Activated CD4-positive, alpha-beta T cell treated with anti-CD3 and anti-CD28 coated beads, Interleukin-10, Interleukin-2, amounts not matched to agents 100 ng/mL and 50 ng/mL, durations not matched to agents 16 hours and 8 hours (primary cell): ENCODE measurements at regions not wholly inside any gene's neighbourhood (a gene's known extent, or its start where the extent isn't known, plus 50 kb on each side); places are given as distances from the start of the nearest gene placed in this dataset.
"Not testable (repeated sequence)": the region's sequence is repeated elsewhere in the genome, so short reads cannot be mapped to it uniquely, and the experiment has no call there.

ENCODE experiments used
- DNase-seq: peaks from one replicate; pipeline ENCODE4 v3.0.0-alpha.2; 2020

DNA sequence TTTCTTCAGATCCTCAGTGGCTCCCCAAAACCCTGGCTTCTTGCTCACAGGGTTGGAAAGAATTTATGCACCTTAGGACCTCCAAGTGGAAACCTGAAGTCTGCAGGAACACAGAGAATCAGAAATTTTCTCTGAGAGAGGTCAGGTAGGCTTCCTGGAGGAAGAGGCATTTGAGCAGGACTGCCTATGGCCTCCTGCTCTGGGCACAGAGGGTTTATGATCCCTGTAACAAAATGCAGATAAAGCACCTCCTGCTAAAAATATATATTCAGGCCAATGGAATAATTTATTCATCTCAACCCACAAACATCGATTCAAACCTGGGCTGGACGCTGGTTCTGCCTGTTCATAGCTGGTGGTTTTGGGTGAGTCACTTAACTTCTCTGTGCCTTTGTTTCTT is 68.1 kb upstream of the FGF3 start:
- no peak for DNase-seq

DNA sequence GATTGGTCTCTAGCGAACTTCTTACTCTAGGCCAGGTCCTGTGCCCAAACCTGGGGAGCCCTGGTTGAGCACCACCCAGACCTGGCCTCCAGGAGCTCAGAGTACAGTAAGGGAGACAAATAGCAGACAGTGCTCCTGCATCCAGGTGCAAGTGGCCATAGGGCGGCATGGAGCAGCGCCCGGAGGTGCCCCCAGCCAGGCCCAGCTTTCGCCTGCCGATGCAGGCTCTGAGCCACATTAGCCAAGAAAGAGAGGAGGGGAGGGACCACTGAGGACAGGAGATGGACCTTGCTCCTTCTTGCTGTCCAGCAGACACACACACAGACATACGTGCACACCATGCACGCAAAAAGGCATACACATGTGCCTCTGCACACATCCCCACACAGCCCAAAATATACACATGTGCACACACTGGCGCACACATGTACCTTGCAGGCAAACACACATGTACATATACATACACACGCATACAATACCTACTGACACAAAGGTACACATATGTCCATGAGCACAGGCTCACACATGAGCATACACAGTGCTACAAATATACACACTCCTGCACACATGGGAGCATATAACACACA is 68.7 kb upstream of the FGF3 start:
- DNase-seq = no peak

DNA sequence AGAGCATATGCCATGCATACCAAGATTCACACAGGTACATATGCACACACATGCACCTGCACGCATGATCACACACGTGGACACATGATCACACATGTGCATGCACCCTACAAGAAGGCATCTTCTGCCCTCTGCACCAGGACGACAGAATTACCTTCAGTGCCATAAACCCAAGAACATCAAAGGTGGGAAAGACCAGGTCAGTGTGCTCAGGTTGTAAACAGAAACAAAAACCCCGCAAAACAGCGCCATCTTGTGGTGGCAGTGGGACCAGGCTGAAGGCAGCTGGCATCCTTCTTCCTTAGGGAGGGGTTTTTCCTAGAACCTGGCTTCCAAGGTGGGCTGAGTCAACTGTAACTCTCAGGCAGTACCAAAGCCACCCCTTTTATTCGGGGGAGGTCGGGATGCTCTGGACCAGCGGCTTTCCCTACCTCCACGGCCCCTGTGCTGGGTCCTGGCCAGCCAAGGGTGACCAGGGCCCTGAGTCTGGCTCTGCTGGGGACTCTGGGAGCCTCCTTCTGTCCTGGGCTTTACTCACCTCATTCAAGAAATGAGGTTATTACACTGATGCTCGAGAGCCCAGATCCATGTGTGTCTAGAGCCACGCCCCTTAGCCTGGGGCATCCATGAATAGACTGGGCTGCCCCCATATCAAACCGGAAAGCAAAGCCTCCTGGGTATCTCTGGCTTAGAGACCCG is 69.4 kb upstream of the FGF3 start:
- DNase-seq = peak; percentile 65

DNA sequence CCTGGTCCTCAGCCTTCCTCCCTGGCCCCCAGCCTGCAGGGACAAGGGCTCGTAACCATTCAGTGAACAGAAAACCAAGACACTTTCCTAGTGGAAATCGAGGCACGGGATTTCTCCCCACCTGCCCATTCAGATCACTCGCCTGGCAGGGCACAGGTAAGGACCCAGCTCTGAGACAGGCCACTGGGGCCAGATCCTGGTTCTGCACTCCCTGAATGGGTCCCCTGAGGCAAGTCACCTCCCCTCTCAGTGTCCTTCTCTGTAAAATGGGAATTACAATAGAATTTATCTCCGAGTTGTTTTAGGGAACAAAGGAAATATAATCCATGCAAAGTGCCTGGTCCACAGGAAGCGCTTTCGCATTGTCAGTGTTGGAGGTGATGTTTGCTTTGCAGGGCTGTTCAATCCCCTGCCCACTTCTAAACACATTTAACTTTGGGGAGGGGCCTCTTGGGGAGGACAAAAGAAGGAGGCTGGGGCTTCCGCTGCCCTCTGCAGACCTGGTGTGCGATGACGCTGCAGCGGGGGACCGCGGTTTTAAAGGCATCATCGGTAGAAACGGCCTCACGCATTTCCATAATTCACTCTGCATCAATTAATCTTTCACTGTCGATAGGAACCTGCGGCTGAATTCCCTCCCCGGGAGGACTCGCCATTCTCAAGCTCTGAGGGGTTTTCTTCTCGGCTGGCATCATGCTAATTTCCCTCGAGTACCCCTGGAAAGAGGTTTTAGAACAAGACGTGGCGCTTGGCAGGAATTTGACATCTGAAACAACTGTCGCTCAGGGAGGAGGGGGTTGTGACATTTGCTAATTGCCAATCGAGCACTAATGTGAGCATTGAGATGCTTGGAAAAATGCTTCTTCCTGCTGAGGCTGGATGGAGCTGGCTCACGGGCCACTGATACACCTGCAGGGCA is 70.4 kb upstream of the FGF3 start:
- no peak for DNase-seq

DNA sequence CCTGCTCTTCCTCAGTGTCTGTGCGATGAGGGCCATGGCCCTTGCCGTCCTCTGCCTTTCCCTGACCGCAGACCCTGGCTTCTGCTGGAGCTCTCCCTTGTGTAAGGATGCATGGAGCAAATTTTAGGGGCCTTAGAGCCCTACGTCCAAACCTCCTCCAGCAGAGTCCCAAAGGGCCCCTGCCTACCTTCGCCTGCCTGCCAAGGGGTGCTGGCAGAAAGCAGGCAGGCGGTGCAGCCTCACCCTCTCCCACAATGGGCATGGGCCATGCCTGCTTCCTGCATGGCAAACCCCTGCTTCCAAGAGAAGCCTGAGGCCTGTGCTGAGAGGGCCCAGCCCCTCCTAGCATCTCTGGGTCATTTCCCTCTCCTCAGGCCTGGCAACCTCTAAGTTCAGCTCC is 71.3 kb upstream of the FGF3 start:
- DNase-seq = no peak

DNA sequence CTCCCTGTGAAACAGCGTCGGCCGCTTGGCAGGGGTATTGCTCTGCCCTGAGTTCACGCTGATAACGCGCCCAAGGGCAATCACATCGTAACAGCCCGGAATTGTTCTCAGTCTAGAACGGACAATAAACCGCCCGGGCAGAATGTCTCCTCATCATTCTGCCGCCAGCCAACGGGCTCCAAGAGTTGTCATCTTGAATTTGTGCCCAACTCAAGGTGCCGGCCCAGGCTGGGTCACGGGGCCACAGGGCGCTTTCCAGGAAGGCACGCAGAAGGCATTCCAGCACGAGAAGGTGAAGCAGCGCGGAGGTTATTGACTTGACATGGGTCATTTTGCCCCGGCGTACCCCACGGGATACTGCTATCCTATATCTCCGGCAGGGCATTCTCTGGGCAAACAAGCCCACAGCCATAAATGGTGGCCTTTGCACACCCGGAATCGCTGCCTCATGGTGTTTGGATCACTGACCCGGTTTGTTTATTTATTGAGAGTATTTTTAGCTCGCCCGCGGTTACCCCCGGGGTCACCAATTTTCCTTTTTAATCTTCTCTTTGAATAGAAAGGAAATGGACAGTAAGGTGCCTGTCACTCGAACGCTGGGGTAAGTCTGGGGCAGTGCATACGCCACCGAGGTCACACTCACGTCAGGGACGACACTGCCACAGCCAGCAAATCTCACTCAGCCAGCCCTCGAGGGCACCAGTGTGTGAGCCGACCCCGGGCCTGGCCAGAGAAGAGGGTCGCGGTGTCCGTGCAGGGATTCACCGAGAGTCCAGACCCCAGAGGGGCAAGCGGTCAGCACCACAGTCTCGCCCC is 72.4 kb upstream of the FGF3 start:
- DNase-seq = no peak

DNA sequence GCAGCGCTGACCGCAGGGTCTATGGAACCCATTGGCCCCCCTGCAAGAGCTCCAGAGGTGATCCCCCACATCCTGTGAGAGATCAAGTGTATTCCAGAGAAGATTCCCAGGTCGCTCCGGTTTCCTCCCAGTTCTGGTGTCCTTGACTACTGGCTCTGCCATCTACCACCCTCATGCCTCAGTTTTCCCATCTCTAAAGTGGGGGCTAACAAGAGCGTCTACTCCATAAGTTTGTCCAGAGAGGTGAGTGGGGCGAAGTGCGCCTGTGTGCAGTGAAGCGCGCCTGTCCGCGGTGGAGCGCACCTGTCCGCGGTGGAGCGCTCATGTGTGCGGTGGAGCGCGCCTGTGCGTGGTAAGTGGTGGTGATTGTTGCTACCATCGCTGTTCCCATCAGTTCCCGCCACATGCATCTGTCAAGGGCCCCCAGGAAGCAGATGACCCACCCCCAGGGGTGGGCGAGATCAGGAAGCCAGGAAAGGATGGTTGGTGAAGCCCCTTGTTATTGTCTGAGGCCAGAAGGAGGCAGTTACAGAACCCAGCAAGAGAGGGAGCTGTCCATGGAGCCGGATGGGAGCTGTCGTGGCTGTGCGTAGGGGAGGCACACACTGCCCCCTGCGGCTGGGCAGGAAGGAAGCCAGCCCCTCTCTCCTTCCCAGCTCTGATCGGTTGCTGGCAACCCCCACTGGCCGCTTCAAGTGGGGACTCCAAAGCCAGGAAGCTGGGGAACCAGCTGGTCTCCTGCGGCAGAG is 73.2 kb upstream of the FGF3 start:
- no peak for DNase-seq

DNA sequence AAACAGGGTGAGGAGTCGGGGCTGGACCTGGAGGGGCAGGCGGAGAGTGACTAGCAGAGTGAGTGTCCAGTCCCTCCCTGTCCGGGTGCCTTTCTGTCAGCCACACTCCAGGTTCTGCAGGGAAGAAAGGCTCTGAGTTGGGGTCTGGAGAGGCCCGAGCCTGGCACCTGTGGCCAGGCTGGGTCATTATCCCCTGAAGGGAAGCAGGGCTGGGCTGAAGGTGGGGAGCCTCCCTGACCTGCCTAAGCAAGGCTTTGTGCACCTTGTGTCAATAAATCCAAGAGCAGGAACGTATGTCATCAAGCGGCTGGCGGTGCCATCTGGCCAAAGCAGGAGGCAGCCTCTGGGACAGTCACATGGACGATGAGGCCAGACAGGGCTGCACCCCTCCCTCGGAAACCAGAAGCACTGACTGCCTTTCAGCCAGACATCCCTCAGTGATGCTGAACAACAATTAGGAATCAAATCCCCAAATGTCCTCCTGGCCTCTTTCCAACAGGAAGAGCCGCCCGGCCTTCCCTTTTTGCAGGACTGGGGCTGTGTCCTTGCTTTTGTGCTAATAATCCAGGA is 73.9 kb upstream of the FGF3 start:
- no peak for DNase-seq

DNA sequence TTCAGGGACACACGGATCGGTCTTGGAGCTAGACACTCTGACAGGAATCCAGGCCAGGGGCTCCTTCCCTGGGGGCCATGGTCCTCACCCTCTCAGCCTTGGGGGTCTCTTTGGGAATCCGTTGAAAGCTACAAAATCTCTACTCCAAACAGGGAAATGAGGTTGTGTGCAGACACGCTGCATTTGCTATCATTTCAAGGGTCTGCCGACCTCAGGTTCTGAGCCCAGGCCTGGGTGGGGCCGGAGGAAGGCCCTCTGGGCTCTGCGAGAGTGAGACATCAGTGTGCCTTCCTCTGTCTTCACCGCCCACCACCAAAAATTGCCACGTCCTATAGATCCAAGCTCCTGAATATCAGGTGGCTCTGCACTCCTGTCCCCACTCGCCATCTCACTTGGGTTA is 74.4 kb upstream of the FGF3 start:
- DNase-seq = no peak

DNA sequence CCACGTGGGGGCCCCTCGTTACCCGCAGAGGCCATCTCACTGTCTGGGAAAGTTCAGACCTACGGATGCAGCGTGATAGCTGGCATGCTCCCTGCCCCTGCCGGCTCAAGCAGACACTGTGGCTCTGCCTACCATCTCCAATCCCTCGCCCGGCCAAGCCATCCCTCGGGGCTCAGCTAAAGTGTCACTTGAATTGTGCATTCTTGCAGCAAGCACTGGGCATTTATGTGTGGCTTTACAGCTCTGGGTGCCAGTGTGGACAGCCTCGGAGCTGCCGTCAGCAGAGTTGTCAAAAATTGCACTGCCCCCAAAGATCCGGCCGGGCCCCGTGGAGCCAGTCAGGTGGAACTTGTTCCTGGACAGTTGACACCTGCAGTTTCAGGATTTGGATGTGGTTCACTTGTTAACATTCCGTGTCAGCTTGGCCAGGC is 75.0 kb upstream of the FGF3 start:
- DNase-seq = no peak

DNA sequence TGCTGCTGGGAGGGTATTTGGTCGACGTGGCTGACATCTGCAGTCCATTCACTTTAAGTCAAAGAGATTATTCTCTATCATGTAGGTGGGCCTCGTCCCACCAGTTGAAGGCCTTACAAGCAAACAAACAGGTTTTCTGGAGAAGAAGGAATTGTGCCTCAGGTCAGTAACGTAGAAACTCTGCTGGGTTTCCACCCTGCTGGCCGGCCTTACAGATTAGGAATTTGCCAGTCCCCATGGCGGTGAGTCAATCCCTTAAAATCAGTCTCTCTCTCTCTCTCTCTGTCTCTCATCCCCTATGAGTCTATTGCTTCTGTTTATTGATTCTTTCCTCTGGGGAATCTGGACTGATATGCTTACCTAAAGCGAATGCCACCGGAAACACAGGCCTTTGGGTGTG is 75.4 kb upstream of the FGF3 start:
- DNase-seq = no peak

DNA sequence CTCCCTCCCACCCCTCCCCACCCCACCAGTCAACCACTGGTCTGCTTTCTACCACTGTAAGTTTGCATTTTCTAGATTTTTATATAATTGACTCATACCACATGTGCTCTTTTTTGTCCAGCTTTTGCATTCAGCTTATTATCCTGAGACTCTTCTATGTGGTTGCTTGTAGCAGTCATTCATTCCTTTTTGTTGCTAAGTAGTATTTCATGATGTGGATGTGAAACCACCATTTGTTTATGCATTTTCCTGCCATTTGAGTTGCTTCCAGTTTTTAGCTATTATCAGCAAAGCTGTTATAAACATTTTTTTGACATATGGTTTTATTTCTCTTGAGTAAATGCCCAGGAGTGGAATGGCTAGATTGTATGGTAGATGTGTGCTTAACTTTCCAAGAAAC is 77.0 kb upstream of the FGF3 start:
- no peak for DNase-seq

DNA sequence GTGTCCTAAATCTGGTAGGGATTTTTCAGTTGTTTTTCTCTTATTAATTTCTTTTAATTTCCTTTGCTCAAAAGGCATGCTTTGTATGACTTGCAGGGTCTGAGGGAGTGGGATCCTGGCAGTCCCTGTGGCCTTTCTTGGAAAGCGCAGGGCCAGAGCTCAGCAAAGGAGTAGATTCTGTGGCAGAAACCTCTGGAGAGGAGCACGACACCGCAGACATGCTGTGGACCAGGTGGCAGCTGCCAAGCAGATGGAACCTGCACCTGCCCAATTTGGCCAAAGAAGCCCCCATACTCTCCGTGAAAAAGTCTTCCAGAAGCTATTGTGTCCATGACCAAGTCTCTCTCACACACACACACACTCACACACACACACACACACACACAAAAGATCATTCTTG is 78.9 kb upstream of the FGF3 start:
- DNase-seq = no peak

DNA sequence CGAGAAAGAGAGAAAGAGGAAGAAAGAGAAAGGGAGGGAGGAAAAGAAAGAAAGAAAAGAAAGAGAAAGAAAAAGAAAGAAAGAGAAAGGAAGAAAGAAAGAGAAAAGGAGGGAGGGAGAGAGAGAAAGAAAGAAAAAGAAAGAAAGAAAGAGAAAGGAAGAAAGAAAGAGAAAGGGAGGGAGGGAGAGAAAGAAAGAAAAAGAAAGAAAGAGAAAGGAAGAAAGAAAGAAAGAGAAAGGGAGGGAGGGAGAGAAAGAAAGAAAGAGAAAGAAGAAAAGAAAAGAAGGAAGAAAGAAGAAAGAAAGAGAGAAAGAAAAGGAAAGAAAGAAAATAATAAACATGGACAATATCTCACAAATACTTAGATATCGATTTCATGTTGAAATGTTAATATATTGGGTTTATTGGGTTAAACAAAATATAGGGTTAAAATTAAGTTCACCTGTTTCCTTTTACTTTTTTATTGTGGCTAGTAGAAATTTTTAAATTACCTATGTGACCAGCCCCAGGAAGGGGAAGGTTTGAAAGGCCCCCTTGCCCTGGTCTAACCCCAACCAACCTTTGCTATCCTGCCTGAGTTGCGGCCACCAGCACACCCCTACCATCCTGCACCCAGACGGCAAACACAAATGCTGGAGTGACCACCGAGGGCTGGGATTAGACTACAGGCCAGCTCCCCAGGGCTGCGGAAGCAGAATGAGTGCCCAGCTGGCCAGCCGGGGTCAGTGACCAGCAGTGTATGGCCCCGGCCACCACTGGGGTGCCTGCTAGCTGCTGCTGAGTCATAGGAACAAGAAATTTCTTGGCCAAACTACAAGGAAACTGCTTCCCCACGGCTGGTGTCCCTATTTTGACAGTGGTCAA is 81.0 kb upstream of the FGF3 start:
- DNase-seq = no peak

DNA sequence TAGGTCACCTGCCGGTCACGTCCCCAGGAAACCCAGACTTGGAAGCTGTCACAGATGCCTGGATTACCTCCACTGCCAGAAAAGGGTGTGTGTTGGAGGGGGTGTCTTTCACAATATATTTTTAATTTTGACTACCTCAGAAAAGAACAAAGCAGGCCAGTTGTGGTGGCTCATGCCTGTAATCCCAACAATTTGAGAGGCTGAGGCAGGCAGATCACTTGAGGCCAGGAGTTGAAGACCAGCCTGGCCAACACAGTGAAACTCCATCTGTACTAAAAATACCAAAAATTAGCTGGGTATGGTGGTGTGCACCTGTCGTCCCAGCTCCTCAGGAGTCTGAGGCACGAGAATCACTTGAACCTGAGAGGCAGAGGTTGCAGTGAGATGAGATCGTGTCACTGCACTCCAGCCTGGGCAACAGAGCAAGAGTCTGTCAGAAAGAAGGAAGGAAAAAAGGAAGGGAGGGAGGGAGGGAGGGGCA is 81.6 kb upstream of the FGF3 start:
- DNase-seq = not testable (repeated sequence)

DNA sequence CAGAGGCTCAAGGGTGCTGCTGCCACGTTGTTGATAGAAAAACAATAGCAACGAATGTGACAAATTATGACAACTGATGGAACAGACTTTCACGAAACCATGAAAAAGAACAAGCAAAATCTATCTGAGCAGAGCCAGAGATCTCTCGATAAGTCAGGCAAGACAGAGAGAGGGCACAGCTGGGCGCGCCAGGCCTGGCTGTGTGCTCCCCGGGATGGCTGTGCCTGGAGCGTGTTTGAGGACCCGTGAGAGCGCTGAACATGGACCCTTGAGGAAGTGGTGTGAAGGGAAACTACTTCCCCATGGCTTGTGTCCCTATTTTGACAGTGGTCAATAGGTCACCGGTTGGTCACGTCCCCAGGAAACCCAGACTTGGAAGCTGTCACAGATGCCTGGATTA is 83.1 kb upstream of the FGF3 start:
- DNase-seq = no peak

DNA sequence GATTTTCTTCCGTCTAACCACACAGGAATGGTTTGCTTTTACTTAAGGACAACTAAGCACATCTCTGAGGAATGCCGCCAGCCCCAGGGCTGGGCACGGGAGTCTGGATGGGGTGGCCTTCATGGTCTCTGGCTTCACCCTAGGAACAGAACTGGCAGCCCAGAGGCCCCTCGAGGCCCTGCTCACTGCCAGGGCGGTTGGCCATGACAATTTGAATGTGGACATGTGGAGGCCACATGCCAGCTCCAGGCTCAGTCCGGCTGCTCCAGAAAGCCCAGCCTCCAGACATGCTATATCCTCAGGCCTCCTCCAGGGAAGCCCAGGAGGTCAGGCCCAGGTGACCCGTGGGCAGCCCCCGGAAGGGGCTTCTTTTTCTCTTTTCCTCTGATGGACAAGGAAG is 84.0 kb upstream of the FGF3 start:
- no peak for DNase-seq

DNA sequence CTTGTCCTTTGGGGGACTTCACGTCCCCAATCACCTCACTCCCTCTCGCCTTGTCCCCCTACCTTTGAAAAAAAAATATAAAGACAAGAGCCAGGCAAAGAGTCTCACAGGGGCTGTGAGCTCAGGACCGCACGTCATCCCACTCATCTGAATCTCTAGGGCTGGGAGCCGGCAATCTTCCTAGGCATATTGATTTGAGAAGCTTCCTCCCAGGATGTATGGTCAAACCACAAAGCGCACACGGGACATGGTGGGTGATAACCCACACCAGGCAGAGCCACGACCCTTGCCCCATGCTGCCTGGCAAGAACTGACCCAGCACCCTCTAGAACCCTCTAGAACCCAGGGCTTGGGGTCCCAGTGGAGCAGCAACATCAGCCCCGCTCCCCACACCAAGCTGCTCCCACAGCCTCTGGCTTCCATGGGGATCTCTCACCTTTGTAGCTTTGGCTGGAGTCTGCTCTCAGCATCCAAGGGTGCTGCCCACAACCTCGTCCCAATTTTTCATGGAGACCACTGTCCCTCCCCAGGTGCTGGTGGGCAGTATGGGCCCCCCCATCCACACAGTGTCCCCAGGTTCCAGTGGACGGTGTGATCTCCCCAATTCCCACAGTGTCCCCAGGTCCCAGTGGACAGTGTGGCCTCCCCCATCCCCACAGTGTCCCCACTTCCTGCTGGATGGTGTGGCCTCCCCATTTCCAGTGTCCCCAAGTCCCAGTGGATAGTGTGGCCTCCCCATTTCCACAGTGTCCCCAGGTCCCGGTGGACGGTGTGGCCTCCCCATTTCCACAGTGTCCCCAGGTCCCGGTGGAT is 85.2 kb upstream of the FGF3 start:
- DNase-seq = no peak

DNA sequence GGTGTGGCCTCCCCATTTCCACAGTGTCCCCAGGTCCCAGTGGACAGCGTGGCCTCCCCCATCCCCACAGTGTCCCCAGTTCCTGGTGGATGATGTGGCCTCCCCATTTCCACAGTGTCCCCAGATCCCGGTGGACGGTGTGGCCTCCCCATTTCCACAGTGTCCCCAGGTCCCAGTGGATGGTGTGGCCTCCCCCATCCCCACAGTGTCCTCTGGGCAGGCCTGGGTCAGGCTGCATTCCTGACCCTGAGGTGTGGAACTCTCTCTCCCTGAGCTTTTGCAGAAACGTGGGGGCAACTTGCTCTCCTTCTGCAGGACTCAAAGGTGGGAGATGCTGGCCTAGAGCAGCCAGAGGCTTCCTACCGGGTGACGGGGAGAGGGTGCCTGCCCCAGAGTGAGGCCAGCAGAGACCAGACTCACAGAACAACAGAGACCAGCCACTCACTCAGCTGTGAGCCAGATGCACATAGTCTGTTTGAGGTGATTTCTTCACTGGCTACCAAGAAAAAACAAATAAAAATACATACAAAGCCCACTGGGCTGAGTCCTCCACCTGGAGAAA is 85.8 kb upstream of the FGF3 start:
- DNase-seq = no peak
